K562 (cell line): ENCODE measurements at regions not wholly inside any gene's neighbourhood (a gene's known extent, or its start where the extent isn't known, plus 50 kb on each side); places are given as distances from the start of the nearest gene placed in this dataset.

Source experiments
- ATAC-seq: fragments of 200-7000 bp; cut with Tn5 transposase; 3 replicates; pipeline ENCODE4 v1.9.1; 2020; ENCODE audit warnings: moderate library complexity
- BruUV-seq: library from RNA; stranded (reverse); fragments of 400-500 nt; replicated peaks from 2 replicates; lab custom pipeline; 2021; lab: Mats Ljungman, UMichigan
- CTCF ChIA-PET: fragments of 300-600 bp; formaldehyde crosslinking; extraction: SDS; loops from one replicate; lab custom pipeline; 2021; ENCODE audit warnings: low intra/inter-chr PET ratio; lab: Yijun Ruan, JAX
- POLR2A ChIA-PET: fragments of 300-600, 350-650 bp; sonication (Branson Sonifier 250); formaldehyde crosslinking; extraction: SDS; loops from one replicate; lab custom pipeline; 2021; ENCODE audit warnings: antibody characterized with exemption, inconsistent platforms; lab: Yijun Ruan, JAX
- DNase-seq, 4 experiments: peaks; one replicate each; pipeline versions ENCODE4 v3.0.0 to v3.0.0-alpha.2; 2011 to 2018; ENCODE audit warnings: low spot score in 3 of 4, mixed read lengths in 3 of 4; ENCODE audit errors: extremely low read depth in 1 of 4
- FAIRE-seq: peaks from 2 replicates; lab custom pipeline; 2011; peaks lifted over from hg19 to GRCh38; lab: Jason Lieb, UNC
- H2AFZ ChIP-seq: 2 replicates; pipeline ENCODE4 v1.6.0; 2011; ENCODE audit warnings: low read depth, low read length, control low read depth, inconsistent platforms
- H3K27ac ChIP-seq: fragments of 200-600 bp; 3 replicates; pipeline ENCODE4 v1.8.0; 2011; ENCODE audit warnings: low read depth, mild to moderate bottlenecking, control low read depth, inconsistent platforms, low read length, moderate library complexity, mixed read lengths; ENCODE audit errors: extremely low read depth
- H3K27me3 ChIP-seq, 2 experiments: fragments of 300-600 bp in 1 of 2; 2 replicates in 1 of 2; 3 replicates in 1 of 2; pipeline versions ENCODE4 v1.6.0 to v1.8.0; 2011; ENCODE audit warnings: inconsistent platforms in 2 of 2, low read length in 2 of 2, mild to moderate bottlenecking in 1 of 2, mixed read lengths in 1 of 2, moderate library complexity in 1 of 2; ENCODE audit not compliant: control insufficient read depth in 2 of 2, insufficient read depth in 2 of 2
- H3K36me3 ChIP-seq: fragments of 300-600 bp; 3 replicates; pipeline ENCODE4 v1.8.0; 2011; ENCODE audit warnings: mild to moderate bottlenecking, low read length, inconsistent platforms; ENCODE audit not compliant: control insufficient read depth, insufficient read depth
- H3K4me1 ChIP-seq, 2 experiments: fragments of 200-600 bp in 1 of 2; replicated peaks in 1 of 2; 2 replicates in 1 of 2; 3 replicates in 1 of 2; pipeline versions ENCODE4 v1.5.1 to v1.8.0; 2011; ENCODE audit warnings: inconsistent platforms in 2 of 2, low read length in 2 of 2, mild to moderate bottlenecking in 1 of 2, mixed read lengths in 1 of 2, moderate library complexity in 1 of 2; ENCODE audit not compliant: control insufficient read depth in 2 of 2, insufficient read depth in 2 of 2
- H3K4me2 ChIP-seq: 2 replicates; pipeline ENCODE4 v1.6.1; 2011; ENCODE audit warnings: low read length, control low read depth, inconsistent platforms, mixed read lengths; ENCODE audit not compliant: insufficient read depth
- H3K4me3 ChIP-seq: fragments of 200-600 bp; sonication (generic), shearing (Covaris generic); 2 replicates; pipeline ENCODE4 v1.5.1; 2016; ENCODE audit warnings: control low read depth, inconsistent platforms
- H3K79me2 ChIP-seq: fragments of 200-600 bp; 3 replicates; pipeline ENCODE4 v1.8.0; 2011; ENCODE audit warnings: low read length, inconsistent platforms; ENCODE audit not compliant: control insufficient read depth, insufficient read depth
- H3K9ac ChIP-seq, 2 experiments: 2 replicates each; pipeline versions ENCODE4 v1.6.0 to v1.6.1; 2011; ENCODE audit warnings: low read depth in 2 of 2, low read length in 2 of 2, control low read depth in 1 of 2, inconsistent platforms in 1 of 2, mild to moderate bottlenecking in 1 of 2, mixed read lengths in 1 of 2; ENCODE audit not compliant: insufficient read depth in 1 of 2
- H3K9me1 ChIP-seq: one replicate; pipeline ENCODE4 v1.6.0; 2011; ENCODE audit warnings: inconsistent platforms, mild to moderate bottlenecking, low read length, moderate library complexity; ENCODE audit not compliant: control insufficient read depth, insufficient read depth
- H3K9me3 ChIP-seq: replicated peaks from 2 replicates; pipeline ENCODE4 v1.5.1; 2011; ENCODE audit warnings: low read depth, low read length, inconsistent platforms; ENCODE audit not compliant: control insufficient read depth, insufficient read depth
- H4K20me1 ChIP-seq: replicated peaks from 2 replicates; pipeline ENCODE4 v1.6.1; 2011; ENCODE audit warnings: low read length, inconsistent platforms, mixed read lengths; ENCODE audit not compliant: control insufficient read depth, insufficient read depth
- CBX1 ChIP-seq: sonication (generic); IDR thresholded peaks from 2 replicates; pipeline ENCODE4 v1.6.1; 2016; ENCODE audit warnings: antibody characterized with exemption, low read depth, mild to moderate bottlenecking
- CBX8 ChIP-seq: fragments of 200-600 bp; sonication (generic); IDR thresholded peaks from 2 replicates; pipeline ENCODE4 v1.6.1; 2012; ENCODE audit warnings: borderline replicate concordance, mixed run types, low read depth, mild to moderate bottlenecking, moderate library complexity, mixed read lengths, low read length, control low read depth, inconsistent platforms; ENCODE audit not compliant: poor library complexity, severe bottlenecking; ENCODE audit errors: extremely low read depth
- FOXA1 ChIP-seq: fragments of 450-650 bp; IDR thresholded peaks from 2 replicates; pipeline ENCODE4 v1.6.1; 2016; ENCODE audit warnings: mild to moderate bottlenecking, borderline replicate concordance
- HOXB6 ChIP-seq: fragments of 250-450 bp; sonication (Bioruptor Pico); IDR thresholded peaks from 2 replicates; pipeline ENCODE4 v1.5.1; 2022; ENCODE audit warnings: mild to moderate bottlenecking, borderline replicate concordance
- MXI1 ChIP-seq: IDR thresholded peaks from 2 replicates; pipeline ENCODE4 v1.6.1; 2011; ENCODE audit warnings: low read depth, mild to moderate bottlenecking, improper control_type of control experiment, low read length
- ZNF124 ChIP-seq: sonication (generic); formaldehyde crosslinking; IDR thresholded peaks from 2 replicates; pipeline ENCODE4 v1.8.1; 2022; ENCODE audit warnings: missing genetic modification reagents
- ZNF316 ChIP-seq: fragments of 450-650 bp; IDR thresholded peaks from 2 replicates; pipeline ENCODE4 v1.6.1; 2016
- WGBS: fragments of 100-300 bp; shearing (Covaris generic); methylation state at CpG from one replicate; pipeline ENCODE4 v1.1.6; 2016; ENCODE audit warnings: low coverage, mixed read lengths; ENCODE audit not compliant: insufficient coverage; ENCODE audit errors: missing lambda C conversion rate; 5-methylcytosine and 5-hydroxymethylcytosine counted together
- in situ Hi-C: fragments of 300-500 bp; cut with MboI; formaldehyde crosslinking; loops from 4 replicates; pipeline ENCODE4 v1.15.0; 2018; ENCODE audit warnings: inconsistent platforms, mixed read lengths
- intact Hi-C: fragments of 100-400 bp; cut with micrococcal nuclease; formaldehyde crosslinking; loops from 2 replicates; pipeline ENCODE4 v1.14.2; 2022
- TF ChIP-seq, protein P1 (sequence below): fragments of 450-650 bp; formaldehyde crosslinking; IDR thresholded peaks from 2 replicates; pipeline ENCODE4 v1.4.0; 2022; ENCODE audit warnings: mild to moderate bottlenecking, moderate library complexity
- TF ChIP-seq, protein P2 (sequence below): fragments of 450-650 bp; IDR thresholded peaks from 2 replicates; pipeline ENCODE4 v1.6.1; 2016; ENCODE audit warnings: missing biosample characterization, missing genetic modification characterization
- TF ChIP-seq, protein P3 (sequence below): fragments of 150-350 bp; conservative IDR thresholded peaks from 2 replicates; pipeline ENCODE4 v1.6.1; 2014; ENCODE audit warnings: low read length
- TF ChIP-seq, protein P4 (sequence below): fragments of 250-450 bp; sonication (Bioruptor Pico); IDR thresholded peaks from 2 replicates; pipeline ENCODE4 v1.8.0; 2021; ENCODE audit warnings: mild to moderate bottlenecking, moderate library complexity

DNA sequence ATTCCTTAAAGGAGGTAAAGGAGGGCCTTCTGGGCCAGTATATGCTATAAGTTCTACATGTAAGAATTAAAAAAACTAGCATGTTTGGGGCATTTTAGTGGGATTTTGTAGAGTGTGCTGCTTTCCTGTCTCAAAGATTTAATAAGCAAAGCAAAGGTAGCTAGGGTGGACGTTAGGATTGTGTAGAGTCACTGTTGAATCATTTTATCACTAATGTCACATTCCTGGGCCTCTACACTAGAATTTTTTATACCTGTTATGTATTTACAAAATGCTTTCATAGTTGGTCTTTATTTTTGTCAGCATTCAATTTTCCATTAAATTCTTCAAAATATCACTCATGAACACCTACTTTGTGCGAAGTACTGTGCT is 139.4 kb upstream of the PHYHIPL start:
- Histone ChIP-seq H4K20me1 (no peaks in the 10 kb centered on the region), H3K36me3 (no peaks in the 10 kb centered on the region), H3K9ac (no peak overlapping the region), H3K9me3 (no peaks in the 10 kb centered on the region), H3K27ac (no peak overlapping the region), H3K4me3 (no peak overlapping the region), H3K27me3 (no peaks in the 10 kb centered on the region), H3K9me1 (no peaks in the 10 kb centered on the region), H3K4me1 (no peaks in the 10 kb centered on the region), H3K79me2 (no peaks in the 10 kb centered on the region), H2AFZ (no peak overlapping the region), H3K4me2 (no peak overlapping the region)
- no peak for TF ChIP-seq ZNF316
- WGBS: 0% methylated on average over 2 of the region's 2 CpGs
- in situ Hi-C loops: no loop called here
- BruUV-seq: no TSS peak
- CTCF ChIA-PET: no interaction called here
- POLR2A ChIA-PET: no interaction called here
- ATAC-seq (no peak), DNase-seq (no peak), FAIRE-seq (no peak)
- intact Hi-C loops: no loop called here

DNA sequence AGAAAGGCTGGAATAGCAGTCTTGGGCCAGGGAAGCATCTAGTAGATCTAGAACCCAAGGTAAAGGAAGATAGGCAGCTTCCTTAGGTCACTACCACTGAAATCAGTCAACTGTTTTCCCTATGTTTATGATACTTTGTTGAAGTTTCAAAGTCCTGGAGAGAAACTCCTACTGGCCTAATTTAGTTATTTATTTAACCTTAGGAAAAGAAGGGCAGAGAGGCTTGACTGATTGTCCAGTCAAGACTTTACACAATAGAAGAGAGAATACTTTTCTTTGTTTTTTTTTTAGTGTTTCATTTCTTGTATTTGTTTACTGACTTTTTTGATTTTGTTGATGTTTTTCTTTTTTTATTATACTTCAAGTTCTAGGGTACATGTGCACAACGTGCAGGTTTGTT is 138.9 kb upstream of the PHYHIPL start:
- Histone ChIP-seq H3K27ac (no peak overlapping the region), H3K9ac (no peak overlapping the region), H3K79me2 (no peaks in the 10 kb centered on the region), H3K27me3 (no peaks in the 10 kb centered on the region), H3K9me1 (no peaks in the 10 kb centered on the region), H3K4me1 (no peaks in the 10 kb centered on the region), H3K4me3 (no peak overlapping the region), H3K9me3 (no peaks in the 10 kb centered on the region), H2AFZ (no peak overlapping the region), H4K20me1 (no peaks in the 10 kb centered on the region), H3K36me3 (no peaks in the 10 kb centered on the region), H3K4me2 (no peak overlapping the region)
- FAIRE-seq (no peak), DNase-seq (no peak), ATAC-seq (no peak)
- BruUV-seq: no TSS peak
- ChIA-PET CTCF (no interaction called here), POLR2A (no interaction called here)
- TF ChIP-seq HOXB6 (CRISPR knock-in tag) (no peak), FOXA1 (no peak), CBX8 (no peak), CBX1 (no peak), ZNF124 (no peak), MXI1 (no peak)
- TF ChIP-seq, protein P1, sequence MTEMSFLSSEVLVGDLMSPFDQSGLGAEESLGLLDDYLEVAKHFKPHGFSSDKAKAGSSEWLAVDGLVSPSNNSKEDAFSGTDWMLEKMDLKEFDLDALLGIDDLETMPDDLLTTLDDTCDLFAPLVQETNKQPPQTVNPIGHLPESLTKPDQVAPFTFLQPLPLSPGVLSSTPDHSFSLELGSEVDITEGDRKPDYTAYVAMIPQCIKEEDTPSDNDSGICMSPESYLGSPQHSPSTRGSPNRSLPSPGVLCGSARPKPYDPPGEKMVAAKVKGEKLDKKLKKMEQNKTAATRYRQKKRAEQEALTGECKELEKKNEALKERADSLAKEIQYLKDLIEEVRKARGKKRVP (CRISPR knock-in tag): no peak
- TF ChIP-seq, protein P2, sequence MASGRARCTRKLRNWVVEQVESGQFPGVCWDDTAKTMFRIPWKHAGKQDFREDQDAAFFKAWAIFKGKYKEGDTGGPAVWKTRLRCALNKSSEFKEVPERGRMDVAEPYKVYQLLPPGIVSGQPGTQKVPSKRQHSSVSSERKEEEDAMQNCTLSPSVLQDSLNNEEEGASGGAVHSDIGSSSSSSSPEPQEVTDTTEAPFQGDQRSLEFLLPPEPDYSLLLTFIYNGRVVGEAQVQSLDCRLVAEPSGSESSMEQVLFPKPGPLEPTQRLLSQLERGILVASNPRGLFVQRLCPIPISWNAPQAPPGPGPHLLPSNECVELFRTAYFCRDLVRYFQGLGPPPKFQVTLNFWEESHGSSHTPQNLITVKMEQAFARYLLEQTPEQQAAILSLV: no peak
- TF ChIP-seq, protein P3, sequence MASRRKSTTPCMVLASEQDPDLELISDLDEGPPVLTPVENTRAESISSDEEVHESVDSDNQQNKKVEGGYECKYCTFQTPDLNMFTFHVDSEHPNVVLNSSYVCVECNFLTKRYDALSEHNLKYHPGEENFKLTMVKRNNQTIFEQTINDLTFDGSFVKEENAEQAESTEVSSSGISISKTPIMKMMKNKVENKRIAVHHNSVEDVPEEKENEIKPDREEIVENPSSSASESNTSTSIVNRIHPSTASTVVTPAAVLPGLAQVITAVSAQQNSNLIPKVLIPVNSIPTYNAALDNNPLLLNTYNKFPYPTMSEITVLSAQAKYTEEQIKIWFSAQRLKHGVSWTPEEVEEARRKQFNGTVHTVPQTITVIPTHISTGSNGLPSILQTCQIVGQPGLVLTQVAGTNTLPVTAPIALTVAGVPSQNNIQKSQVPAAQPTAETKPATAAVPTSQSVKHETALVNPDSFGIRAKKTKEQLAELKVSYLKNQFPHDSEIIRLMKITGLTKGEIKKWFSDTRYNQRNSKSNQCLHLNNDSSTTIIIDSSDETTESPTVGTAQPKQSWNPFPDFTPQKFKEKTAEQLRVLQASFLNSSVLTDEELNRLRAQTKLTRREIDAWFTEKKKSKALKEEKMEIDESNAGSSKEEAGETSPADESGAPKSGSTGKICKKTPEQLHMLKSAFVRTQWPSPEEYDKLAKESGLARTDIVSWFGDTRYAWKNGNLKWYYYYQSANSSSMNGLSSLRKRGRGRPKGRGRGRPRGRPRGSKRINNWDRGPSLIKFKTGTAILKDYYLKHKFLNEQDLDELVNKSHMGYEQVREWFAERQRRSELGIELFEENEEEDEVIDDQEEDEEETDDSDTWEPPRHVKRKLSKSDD: no peak
- TF ChIP-seq, protein P4, sequence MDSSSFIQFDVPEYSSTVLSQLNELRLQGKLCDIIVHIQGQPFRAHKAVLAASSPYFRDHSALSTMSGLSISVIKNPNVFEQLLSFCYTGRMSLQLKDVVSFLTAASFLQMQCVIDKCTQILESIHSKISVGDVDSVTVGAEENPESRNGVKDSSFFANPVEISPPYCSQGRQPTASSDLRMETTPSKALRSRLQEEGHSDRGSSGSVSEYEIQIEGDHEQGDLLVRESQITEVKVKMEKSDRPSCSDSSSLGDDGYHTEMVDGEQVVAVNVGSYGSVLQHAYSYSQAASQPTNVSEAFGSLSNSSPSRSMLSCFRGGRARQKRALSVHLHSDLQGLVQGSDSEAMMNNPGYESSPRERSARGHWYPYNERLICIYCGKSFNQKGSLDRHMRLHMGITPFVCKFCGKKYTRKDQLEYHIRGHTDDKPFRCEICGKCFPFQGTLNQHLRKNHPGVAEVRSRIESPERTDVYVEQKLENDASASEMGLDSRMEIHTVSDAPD (CRISPR knock-in tag): no peak
- intact Hi-C loops (no loop called here), in situ Hi-C loops (no loop called here)
- WGBS: 0% methylated on average over 1 of the region's 1 CpG
